MCF 10A (cell line): ENCODE measurements at regions not wholly inside any gene's neighbourhood (a gene's known extent, or its start where the extent isn't known, plus 50 kb on each side); places are given as distances from the start of the nearest gene placed in this dataset.

Source experiments
- BruUV-seq: library from RNA; stranded (reverse); fragments of 400-500 nt; replicated peaks from 2 replicates; lab custom pipeline; 2021; lab: Mats Ljungman, UMichigan
- CTCF ChIA-PET: fragments of 300-600 bp; sonication (Branson Sonifier 250); formaldehyde crosslinking; extraction: SDS; loops from one replicate; lab custom pipeline; 2021; ENCODE audit warnings: antibody characterized with exemption, inconsistent platforms; lab: Yijun Ruan, JAX
- POLR2A ChIA-PET: fragments of 300-600, 350-650 bp; sonication (Branson Sonifier 250); formaldehyde crosslinking; extraction: SDS; loops from one replicate; lab custom pipeline; 2020; ENCODE audit warnings: antibody characterized with exemption, inconsistent platforms; lab: Yijun Ruan, JAX
- DNase-seq: peaks from one replicate; pipeline ENCODE4 v3.0.0-alpha.2; 2018; ENCODE audit not compliant: unreplicated experiment
- H3K27ac Mint-ChIP-seq: one replicate; pipeline ENCODE4 v1.8.0; 2022; ENCODE audit warnings: mild to moderate bottlenecking, low read depth, mixed read lengths; ENCODE audit not compliant: unreplicated experiment
- H3K27me3 Mint-ChIP-seq: one replicate; pipeline ENCODE4 v1.8.0; 2022; ENCODE audit warnings: mixed read lengths; ENCODE audit not compliant: insufficient read depth, unreplicated experiment
- H3K36me3 Mint-ChIP-seq: one replicate; pipeline ENCODE4 v1.8.0; 2022; ENCODE audit warnings: mild to moderate bottlenecking, moderate library complexity, mixed read lengths; ENCODE audit not compliant: insufficient read depth, unreplicated experiment
- H3K4me1 Mint-ChIP-seq: one replicate; pipeline ENCODE4 v1.8.0; 2022; ENCODE audit warnings: mixed read lengths; ENCODE audit not compliant: insufficient read depth, unreplicated experiment
- H3K4me3 Mint-ChIP-seq: one replicate; pipeline ENCODE4 v1.8.0; 2022; ENCODE audit warnings: mild to moderate bottlenecking, moderate library complexity, mixed read lengths; ENCODE audit not compliant: unreplicated experiment
- H3K9me3 Mint-ChIP-seq: one replicate; pipeline ENCODE4 v1.8.0; 2022; ENCODE audit warnings: mixed read lengths; ENCODE audit not compliant: unreplicated experiment
- CTCF ChIP-seq: fragments of 200-600 bp; IDR thresholded peaks from one replicate; pipeline ENCODE4 v1.8.0; 2022; ENCODE audit warnings: antibody characterized with exemption, mild to moderate bottlenecking; ENCODE audit not compliant: unreplicated experiment
- intact Hi-C: fragments of 100-400 bp; cut with micrococcal nuclease; formaldehyde crosslinking; loops from 2 replicates; pipeline ENCODE4 v1.14.1; 2022

- peak; percentile 91 for DNase-seq
- no peaks in the 10 kb centered on the region for H3K9me3 Mint-ChIP-seq
- no peaks in the 10 kb centered on the region for H3K36me3 Mint-ChIP-seq
- peaks cover 8% of the 10 kb centered on the region for H3K4me1 Mint-ChIP-seq
- intact Hi-C loops: no loop called here
- H3K27me3 Mint-ChIP-seq: peaks cover 52% of the 10 kb centered on the region
- no peak for TF ChIP-seq CTCF
- no TSS peak for BruUV-seq
- CTCF ChIA-PET: interaction anchor here (0.5 to 1.4 kb wide), 3 partner anchors 11 to 949 kb away, joined by 3 read pairs; no protein-coding TSS in a partner anchor
- POLR2A ChIA-PET: no interaction called here
- no peak overlapping the region for H3K27ac Mint-ChIP-seq
- no peak overlapping the region for H3K4me3 Mint-ChIP-seq
Measured at GRCh38 chr2:235300368-235301201, 193.3 kb upstream of the AGAP1 start.

GRCh38 chr2:235301202-235302076, 192.4 kb upstream of the AGAP1 start:
- H3K27me3 Mint-ChIP-seq: peaks cover 48% of the 10 kb centered on the region
- no peaks in the 10 kb centered on the region for H3K9me3 Mint-ChIP-seq
- H3K27ac Mint-ChIP-seq: no peak overlapping the region
- intact Hi-C loops: no loop called here
- TF ChIP-seq CTCF: no peak
- ChIA-PET POLR2A (no interaction called here), CTCF (interaction anchor here (0.5 to 1.4 kb wide), 2 partner anchors 291 to 948 kb away, joined by 3 read pairs; no protein-coding TSS in a partner anchor)
- DNase-seq: no peak
- no peak overlapping the region for H3K4me3 Mint-ChIP-seq
- peaks cover 8% of the 10 kb centered on the region for H3K4me1 Mint-ChIP-seq
- no TSS peak for BruUV-seq
- H3K36me3 Mint-ChIP-seq: no peaks in the 10 kb centered on the region

GRCh38 chr2:235302263-235302662, 191.6 kb upstream of the AGAP1 start:
- no TSS peak for BruUV-seq
- peaks cover 8% of the 10 kb centered on the region for H3K4me1 Mint-ChIP-seq
- ChIA-PET CTCF (no interaction called here), POLR2A (no interaction called here)
- intact Hi-C loops: no loop called here
- no peak for TF ChIP-seq CTCF
- no peaks in the 10 kb centered on the region for H3K36me3 Mint-ChIP-seq
- H3K27ac Mint-ChIP-seq: no peak overlapping the region
- peaks cover 40% of the 10 kb centered on the region for H3K27me3 Mint-ChIP-seq
- H3K9me3 Mint-ChIP-seq: no peaks in the 10 kb centered on the region
- H3K4me3 Mint-ChIP-seq: no peak overlapping the region
- DNase-seq: no peak
